Erythroblast (primary cell): ENCODE measurements at regions not wholly inside any gene's neighbourhood (a gene's known extent, or its start where the extent isn't known, plus 50 kb on each side); places are given as distances from the start of the nearest gene placed in this dataset.

ENCODE experiments used
- DNase-seq, 2 experiments: peaks; one replicate each; lab custom pipeline; 2025; lab: John Stamatoyannopoulos, UW
- GATA1 ChIP-seq: IDR thresholded peaks from 2 replicates; pipeline ENCODE4 v1.6.1; 2011; ENCODE audit warnings: low read depth, mild to moderate bottlenecking, control low read depth, low read length, moderate library complexity
- POLR2A ChIP-seq: IDR thresholded peaks from 2 replicates; pipeline ENCODE4 v1.6.1; 2011; ENCODE audit warnings: mild to moderate bottlenecking, low read length

DNA sequence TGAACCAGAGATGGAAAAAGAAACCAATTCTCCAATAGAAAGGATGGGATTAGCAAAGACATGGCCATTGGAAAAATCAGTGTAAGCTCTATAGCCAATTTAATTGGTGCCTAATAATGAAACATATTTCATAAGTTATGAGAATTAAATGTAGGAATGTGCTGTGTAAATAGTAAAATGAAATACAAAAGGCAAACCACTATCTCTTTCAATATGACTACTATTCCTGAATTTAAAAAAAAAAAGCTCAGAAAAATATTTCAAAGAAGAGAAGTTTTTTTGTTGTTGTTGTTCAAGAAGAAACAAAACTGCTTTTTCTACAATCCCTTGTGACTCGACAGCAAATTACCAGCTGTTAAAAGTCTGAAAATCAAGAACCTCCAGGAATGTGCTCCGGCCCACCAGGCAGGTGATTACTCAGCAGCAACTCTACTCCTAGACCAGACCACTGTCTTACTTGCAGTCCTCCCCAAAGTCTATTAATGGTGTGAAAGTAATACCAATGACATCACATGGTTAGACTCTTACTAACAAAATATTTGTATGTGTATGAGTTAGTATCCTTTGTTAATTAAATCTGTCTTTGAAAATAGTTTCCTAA, 362.4 kb downstream of the KCTD12 start:
- no peak for TF ChIP-seq POLR2A
- no peak for TF ChIP-seq GATA1
- no peak for DNase-seq

DNA sequence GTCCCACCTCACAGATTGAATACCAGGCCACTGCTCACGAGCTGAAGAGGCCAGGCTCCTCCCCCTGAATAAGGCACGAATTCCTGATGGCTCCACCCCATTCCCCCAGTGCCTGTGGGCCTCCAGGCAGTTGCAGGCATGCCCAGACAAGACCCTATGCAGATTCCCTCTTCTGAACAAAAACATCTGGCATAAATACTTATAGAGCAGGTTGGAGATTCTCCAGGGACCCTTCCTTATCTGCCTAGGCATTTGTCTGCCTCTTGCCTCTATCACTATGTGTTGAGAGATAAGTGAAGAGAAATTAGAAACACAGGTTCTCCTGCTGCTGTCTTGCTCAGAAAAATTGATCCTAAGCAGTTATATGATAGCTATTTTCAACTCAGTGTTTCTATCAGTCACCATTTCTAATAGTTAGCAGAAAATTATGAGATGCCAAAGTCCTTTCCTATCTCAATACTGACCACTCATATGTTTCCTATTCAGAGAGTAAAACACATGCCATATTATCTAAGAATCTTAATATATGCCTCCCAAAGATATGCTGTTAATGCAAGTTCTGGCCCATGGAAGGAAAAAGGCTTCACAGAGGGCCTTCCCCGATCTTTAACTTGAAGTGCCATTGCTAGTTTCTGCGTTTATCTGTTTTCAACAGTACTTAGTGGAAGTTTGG, 364.0 kb downstream of the KCTD12 start:
- peak; percentile 71 to 89 for DNase-seq

DNA sequence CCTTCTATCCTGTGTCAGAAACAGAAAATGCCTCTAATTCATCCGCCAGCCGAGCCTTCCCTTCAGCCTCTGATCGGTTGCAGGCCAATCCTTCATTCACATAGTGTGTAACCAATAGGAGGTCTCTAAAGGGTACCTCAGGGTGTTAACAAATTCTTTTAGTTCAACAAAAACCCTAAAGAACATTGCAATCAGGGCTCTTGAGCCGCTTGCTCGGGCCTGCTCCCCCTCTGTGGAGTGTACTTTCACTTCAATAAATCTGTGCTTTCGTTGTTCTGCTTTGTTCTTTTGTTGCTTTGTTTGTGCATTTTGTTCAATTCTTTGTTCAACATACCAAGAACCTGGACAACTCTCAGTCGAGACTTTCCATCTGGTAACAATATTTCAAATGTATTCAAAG, 366.5 kb downstream of the KCTD12 start:
- TF ChIP-seq POLR2A (no peak), GATA1 (no peak)
- no peak for DNase-seq

More for the DNA sequence above, 364.0 kb downstream of the KCTD12 start:
- TF ChIP-seq POLR2A: no peak
- TF ChIP-seq GATA1: no peak

DNA sequence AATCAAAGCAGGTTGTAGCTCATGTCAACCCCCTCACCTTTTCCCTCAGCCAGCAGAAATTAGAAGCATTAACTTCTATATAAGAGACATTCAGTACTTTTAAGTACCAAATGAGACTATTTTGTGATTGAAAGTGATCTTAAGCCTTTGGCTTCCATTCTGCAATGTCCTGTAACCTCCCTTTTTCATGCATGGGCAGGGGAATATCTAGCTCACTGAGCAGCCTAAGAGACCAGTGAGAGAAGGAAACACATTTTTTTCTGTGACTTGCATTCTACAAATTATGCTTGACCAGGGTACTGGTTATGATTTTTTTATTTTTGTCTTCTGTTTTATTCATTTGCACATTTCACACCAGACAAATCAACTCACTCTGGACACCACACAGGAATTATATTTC, 369.6 kb downstream of the KCTD12 start:
- TF ChIP-seq POLR2A (no peak), GATA1 (no peak)
- DNase-seq: no peak

DNA sequence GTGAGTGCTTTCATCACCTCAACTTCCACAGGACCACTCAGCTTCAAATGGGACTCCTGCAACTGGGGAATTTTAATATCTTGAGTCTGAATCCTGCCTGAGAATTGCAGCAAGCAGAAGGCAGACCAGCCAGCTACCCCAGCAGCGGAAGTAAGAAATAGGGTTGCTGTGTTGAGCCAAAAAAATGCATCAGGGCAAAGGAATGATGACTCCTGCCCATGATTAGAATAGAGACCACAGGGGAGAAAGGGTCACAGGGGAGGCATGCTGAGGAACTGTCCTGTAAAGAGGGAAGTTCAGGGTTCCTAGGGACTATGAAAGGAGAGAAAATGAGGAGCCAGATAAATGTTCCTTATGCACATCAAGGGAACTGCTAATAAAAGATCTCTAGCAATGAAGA, 370.2 kb downstream of the KCTD12 start:
- no peak for TF ChIP-seq POLR2A
- DNase-seq: no peak

DNA sequence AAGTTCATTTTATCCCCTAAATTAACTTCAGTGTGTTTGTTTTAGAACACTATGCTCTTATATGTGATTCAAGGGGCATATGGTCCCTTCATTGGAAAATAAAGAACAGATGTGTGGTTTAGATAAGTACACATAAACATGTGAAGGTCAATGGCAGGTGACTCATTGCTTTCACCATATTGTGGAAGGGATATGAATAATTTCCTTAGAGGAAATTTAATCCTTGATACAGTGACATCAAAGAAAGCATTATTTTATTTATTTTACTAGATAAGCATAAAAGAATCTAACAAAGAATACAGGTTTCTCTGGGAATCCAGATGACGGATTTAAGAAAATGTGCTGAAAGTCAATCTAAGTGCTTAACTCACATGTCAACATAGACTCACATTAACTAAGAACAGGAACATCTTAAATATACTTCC, 373.5 kb downstream of the KCTD12 start:
- peak; percentile 33 to 61 for DNase-seq
- TF ChIP-seq POLR2A (no peak), GATA1 (no peak)

DNA sequence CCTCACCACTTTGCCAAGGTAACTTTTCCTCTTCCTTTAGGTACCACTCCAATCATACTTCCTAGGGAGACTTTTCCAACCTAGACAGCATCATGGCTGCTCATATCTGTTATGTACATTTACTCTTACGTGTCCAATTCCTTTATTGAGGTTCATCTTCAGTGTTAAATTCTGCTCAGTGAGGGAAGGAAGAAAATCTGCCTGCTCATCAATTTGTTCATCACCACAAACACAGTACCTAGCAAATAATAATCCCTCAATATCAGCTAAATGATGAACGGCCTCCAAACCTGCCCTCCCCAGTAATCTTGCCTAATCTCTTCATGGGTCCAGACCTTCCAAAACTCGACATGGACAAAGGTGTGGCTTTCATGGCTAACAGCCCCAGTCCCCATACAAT, 380.8 kb downstream of the KCTD12 start:
- no peak for TF ChIP-seq GATA1
- no peak for TF ChIP-seq POLR2A

DNA sequence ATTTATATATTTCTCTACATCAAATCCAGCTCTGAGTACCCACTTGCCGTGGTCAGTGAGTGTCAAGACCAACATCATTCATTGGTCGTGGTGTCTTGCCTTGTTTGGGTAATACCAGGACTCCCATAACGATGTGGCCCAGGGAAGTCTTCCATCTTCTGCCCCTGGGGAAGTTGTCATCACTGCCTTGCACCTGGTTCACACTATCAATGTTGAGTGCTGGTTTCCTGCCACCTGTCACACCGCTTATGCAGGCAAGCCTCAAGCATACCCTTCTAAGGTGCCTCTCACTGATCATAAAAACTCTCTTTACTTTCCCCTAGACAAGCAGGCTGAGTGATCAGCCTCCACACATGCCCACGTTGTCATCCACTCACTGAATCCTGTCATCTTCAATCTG, 382.4 kb downstream of the KCTD12 start:
- no peak for DNase-seq
- TF ChIP-seq GATA1: no peak
- TF ChIP-seq POLR2A: no peak

More for the DNA sequence above, 380.8 kb downstream of the KCTD12 start:
- DNase-seq: no peak

DNA sequence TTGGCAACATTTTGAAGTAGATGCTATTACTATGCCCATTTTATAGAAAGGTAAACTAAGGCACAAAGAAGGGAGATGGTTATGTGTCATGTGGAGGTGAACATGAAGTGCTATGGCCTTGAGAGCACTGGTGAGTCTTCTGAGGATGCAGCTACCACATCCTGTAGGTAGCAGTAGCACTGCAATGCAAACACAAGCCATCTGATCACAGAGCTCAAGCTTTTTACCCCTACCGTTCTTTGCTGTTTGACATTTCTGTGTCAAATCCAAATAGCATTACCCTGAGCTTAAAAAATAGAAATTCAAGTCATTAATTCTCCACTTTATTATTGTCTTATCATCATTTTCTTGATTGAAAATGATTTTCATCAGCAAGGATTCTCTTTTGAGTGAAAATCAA, 382.9 kb downstream of the KCTD12 start:
- DNase-seq: no peak

DNA sequence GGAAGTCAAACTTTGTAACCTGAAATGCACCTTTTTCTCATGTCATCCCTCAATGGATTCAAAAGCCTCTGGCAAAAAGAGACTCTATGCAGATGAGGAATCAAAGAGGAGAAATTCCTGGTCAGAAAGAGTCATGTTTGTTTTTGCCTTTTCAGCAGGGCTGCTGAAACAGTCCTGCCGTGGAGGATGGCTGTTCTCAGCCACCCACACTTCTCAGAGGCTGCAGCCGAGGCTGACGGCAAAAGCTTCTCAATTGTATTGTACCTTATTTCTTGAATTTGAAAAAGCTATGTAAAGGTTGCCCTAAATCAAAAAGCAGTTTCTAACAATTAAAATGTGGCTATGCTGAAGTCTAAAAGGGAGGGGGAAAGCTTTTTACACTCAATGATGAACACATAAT, 385.3 kb downstream of the KCTD12 start:
- no peak for DNase-seq
- no peak for TF ChIP-seq POLR2A
- no peak for TF ChIP-seq GATA1

More for the DNA sequence above, 382.9 kb downstream of the KCTD12 start:
- TF ChIP-seq POLR2A (no peak), GATA1 (no peak)

DNA sequence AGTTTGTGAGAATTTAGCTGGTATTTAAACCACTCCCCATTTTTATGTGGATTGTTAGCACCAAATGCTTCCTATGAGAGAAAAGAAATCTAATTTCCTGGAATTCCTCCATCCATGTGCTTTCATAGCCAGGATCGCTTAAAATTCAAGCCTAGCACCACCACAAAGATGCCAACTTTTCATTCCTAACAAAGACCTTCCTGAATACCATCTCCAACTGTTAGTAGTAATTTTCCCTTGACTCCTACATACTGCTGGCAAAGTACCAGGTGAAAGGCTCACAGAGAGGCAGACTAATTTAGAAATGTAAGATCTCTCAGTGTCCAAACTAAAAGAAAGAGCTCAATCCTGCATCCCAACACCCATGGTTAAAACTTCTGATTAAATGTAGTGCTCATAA, 386.3 kb downstream of the KCTD12 start:
- DNase-seq: no peak
- TF ChIP-seq POLR2A (no peak), GATA1 (no peak)

DNA sequence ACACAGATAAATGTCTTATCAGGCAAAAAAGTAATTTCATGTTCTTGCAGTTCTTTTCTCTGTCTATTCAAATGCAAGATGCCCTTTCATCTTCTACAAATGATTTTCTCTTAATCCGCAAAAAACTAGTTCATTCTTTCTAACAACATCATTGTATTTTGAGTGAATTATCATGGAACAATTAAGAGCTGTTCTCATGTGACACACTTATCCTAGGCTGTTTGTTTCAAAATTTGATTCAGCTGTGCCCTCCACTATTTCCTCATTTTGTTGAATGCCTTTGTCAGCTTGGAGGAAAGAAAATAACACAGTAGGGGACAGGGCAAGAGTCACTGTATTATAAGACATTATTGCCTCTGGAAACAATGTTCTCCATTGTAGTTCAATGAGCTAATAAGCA, 396.9 kb downstream of the KCTD12 start:
- DNase-seq: peak in 1 of 2 experiments; percentile 31
- TF ChIP-seq GATA1: no peak
- TF ChIP-seq POLR2A: no peak

DNA sequence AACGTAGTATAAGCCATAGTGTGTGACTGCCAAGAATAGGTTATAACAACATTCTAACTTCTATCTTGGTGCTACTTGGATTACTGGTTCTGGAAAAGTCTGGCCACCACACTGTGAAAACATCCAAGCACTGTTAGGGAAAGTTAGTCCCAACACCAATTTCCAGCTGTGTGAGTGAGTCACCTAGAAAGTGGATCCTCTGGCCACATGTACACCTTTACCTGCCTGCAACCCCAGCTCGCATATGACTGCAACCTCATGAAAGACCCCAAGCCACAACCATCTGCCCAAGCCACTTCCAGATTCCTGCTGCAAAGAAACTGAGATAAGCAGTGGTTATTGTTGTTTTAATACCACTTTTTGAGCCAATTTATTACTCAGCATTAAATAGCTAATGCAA, 404.5 kb downstream of the KCTD12 start:
- TF ChIP-seq POLR2A: no peak
- TF ChIP-seq GATA1: no peak
- peak in 1 of 2 experiments; percentile 2 for DNase-seq

DNA sequence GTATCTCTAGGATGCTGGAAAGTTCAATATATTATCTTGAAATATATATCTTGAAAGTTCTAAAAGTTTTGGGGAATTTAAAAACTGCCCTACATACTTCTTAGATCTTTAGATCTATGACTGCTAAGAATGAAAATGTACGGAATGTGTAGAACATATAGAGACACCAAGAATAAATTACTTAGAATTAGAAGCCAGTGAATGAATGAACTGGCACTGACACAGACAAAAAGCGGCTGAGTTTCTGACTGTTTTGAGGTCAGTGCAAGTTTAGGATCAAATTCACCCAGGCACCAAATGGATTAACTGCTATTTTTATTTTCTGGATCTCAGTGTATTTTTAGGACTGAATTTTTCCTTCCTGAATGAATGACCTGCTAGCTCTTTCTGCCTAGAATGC, 411.2 kb downstream of the KCTD12 start:
- no peak for DNase-seq
- no peak for TF ChIP-seq POLR2A
- no peak for TF ChIP-seq GATA1

DNA sequence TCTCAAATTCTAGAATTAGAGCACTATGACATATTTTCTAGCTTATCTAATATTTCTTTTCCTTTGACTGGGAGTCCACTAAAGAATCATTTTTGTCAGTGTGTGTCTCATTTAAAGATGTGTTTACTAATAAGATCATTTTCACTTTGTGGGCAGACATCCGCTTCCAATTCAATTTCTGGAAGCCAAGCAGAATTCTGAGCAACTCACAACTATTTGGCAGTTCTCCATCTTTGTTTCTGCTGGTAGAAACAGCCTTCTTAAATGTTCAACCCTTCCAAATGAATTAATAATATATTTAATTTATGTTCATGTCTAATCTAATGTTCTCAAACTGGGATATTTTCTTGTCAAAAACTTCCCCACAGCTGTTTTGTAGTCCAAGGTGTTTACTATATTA, 411.8 kb downstream of the KCTD12 start:
- TF ChIP-seq GATA1: no peak
- no peak for TF ChIP-seq POLR2A
- DNase-seq: no peak
